IMR-90 (cell line): ENCODE measurements at regions not wholly inside any gene's neighbourhood (a gene's known extent, or its start where the extent isn't known, plus 50 kb on each side); places are given as distances from the start of the nearest gene placed in this dataset.

Experiments
- ATAC-seq: fragments of 200-7000 bp; cut with Tn5 transposase; 2 replicates; pipeline ENCODE4 v1.9.1; 2020; ENCODE audit warnings: low read depth, mild to moderate bottlenecking, moderate library complexity
- BruUV-seq: library from RNA; stranded (reverse); fragments of 400-500 nt; replicated peaks from 2 replicates; lab custom pipeline; 2021; lab: Mats Ljungman, UMichigan
- CTCF ChIA-PET: fragments of 300-600 bp; formaldehyde crosslinking; extraction: SDS; loops from one replicate; lab custom pipeline; 2021; ENCODE audit warnings: antibody characterized with exemption; lab: Yijun Ruan, JAX
- POLR2A ChIA-PET: fragments of 300-600 bp; sonication (Branson Sonifier 250); formaldehyde crosslinking; loops from one replicate; lab custom pipeline; 2022; ENCODE audit warnings: antibody characterized with exemption; ENCODE audit not compliant: unreplicated experiment; lab: Charles Lee
- DNase-seq: peaks from one replicate; pipeline ENCODE4 v3.0.0; 2013
- H2AFZ ChIP-seq: replicated peaks from 2 replicates; pipeline ENCODE3; 2013; ENCODE audit warnings: low read length, mild to moderate bottlenecking; ENCODE audit not compliant: poor library complexity
- H2AK5ac ChIP-seq: 2 replicates; pipeline ENCODE4 v1.6.1; 2013; ENCODE audit warnings: low read depth, low read length, inconsistent platforms
- H2AK9ac ChIP-seq: replicated peaks from 2 replicates; pipeline ENCODE3; 2013; ENCODE audit warnings: mild to moderate bottlenecking, low read depth, low read length, moderate library complexity; ENCODE audit not compliant: poor library complexity
- H2BK120ac ChIP-seq: 2 replicates; pipeline ENCODE4 v1.6.1; 2013; ENCODE audit warnings: low read depth, low read length, inconsistent platforms
- H2BK15ac ChIP-seq: 3 replicates; pipeline ENCODE4 v1.6.1; 2013; ENCODE audit warnings: low read depth, low read length, inconsistent platforms
- H2BK20ac ChIP-seq: 2 replicates; pipeline ENCODE4 v1.6.1; 2013; ENCODE audit warnings: low read depth, mild to moderate bottlenecking, inconsistent platforms, low read length, moderate library complexity
- H2BK5ac ChIP-seq: 2 replicates; pipeline ENCODE4 v1.6.1; 2013; ENCODE audit warnings: mild to moderate bottlenecking, low read depth, low read length, inconsistent platforms; ENCODE audit not compliant: poor library complexity, severe bottlenecking
- H3K14ac ChIP-seq: replicated peaks from 2 replicates; pipeline ENCODE4 v1.6.1; 2013; ENCODE audit warnings: low read depth, low read length, inconsistent platforms
- H3K18ac ChIP-seq: 2 replicates; pipeline ENCODE4 v1.6.1; 2013; ENCODE audit warnings: low read depth, low read length, control low read depth
- H3K23ac ChIP-seq: 2 replicates; pipeline ENCODE4 v1.6.1; 2013; ENCODE audit warnings: low read depth, low read length, inconsistent platforms
- H3K27ac ChIP-seq: 2 replicates; pipeline ENCODE4 v1.5.1; 2013; ENCODE audit warnings: mild to moderate bottlenecking, control low read depth, low read length; ENCODE audit not compliant: insufficient read depth
- H3K27me3 ChIP-seq: 2 replicates; pipeline ENCODE4 v1.6.1; 2013; ENCODE audit warnings: low read length; ENCODE audit not compliant: control insufficient read depth, insufficient read depth
- H3K36me3 ChIP-seq: 2 replicates; pipeline ENCODE4 v1.6.1; 2013; ENCODE audit warnings: low read length, mixed read lengths; ENCODE audit not compliant: control insufficient read depth, insufficient read depth
- H3K4ac ChIP-seq: 2 replicates; pipeline ENCODE4 v1.6.1; 2013; ENCODE audit warnings: low read depth, low read length, inconsistent platforms
- H3K4me1 ChIP-seq: 2 replicates; pipeline ENCODE4 v1.6.1; 2013; ENCODE audit warnings: low read length, mixed read lengths; ENCODE audit not compliant: control insufficient read depth, insufficient read depth
- H3K4me2 ChIP-seq: 2 replicates; pipeline ENCODE4 v1.6.1; 2013; ENCODE audit warnings: low read depth, mild to moderate bottlenecking, control low read depth, low read length, moderate library complexity
- H3K4me3 ChIP-seq: 2 replicates; pipeline ENCODE4 v1.5.1; 2013; ENCODE audit warnings: low read depth, mild to moderate bottlenecking, control low read depth, low read length, moderate library complexity; ENCODE audit not compliant: insufficient read depth
- H3K56ac ChIP-seq: 2 replicates; pipeline ENCODE4 v1.6.1; 2013; ENCODE audit warnings: low read length, inconsistent platforms; ENCODE audit not compliant: insufficient read depth; ENCODE audit errors: extremely low read depth
- H3K79me1 ChIP-seq, 2 experiments: 2 replicates each; pipeline ENCODE4 v1.6.1; 2013; ENCODE audit warnings: low read length in 2 of 2, inconsistent platforms in 1 of 2, low read depth in 1 of 2
- H3K9ac ChIP-seq: 2 replicates; pipeline ENCODE4 v1.6.1; 2013; ENCODE audit warnings: low read depth, low read length, control low read depth
- H3K9me1 ChIP-seq: 2 replicates; pipeline ENCODE4 v1.6.1; 2013; ENCODE audit warnings: low read length, inconsistent platforms; ENCODE audit not compliant: insufficient read depth
- H3K9me3 ChIP-seq: 2 replicates; pipeline ENCODE4 v1.6.1; 2013; ENCODE audit warnings: low read length; ENCODE audit not compliant: control insufficient read depth, insufficient read depth
- H4K20me1 ChIP-seq: 2 replicates; pipeline ENCODE4 v1.6.1; 2013; ENCODE audit warnings: low read length, inconsistent platforms; ENCODE audit not compliant: insufficient read depth
- H4K5ac ChIP-seq: 2 replicates; pipeline ENCODE4 v1.6.1; 2013; ENCODE audit warnings: mild to moderate bottlenecking, low read depth, low read length, control low read depth
- H4K8ac ChIP-seq, 2 experiments: 2 replicates each; pipeline ENCODE4 v1.6.1; 2013; ENCODE audit warnings: low read depth in 2 of 2, low read length in 2 of 2, control low read depth in 1 of 2, inconsistent platforms in 1 of 2
- H4K91ac ChIP-seq: 2 replicates; pipeline ENCODE4 v1.6.1; 2013; ENCODE audit warnings: low read depth, low read length, inconsistent platforms; ENCODE audit not compliant: insufficient read depth
- CEBPB ChIP-seq: IDR thresholded peaks from 2 replicates; pipeline ENCODE4 v1.6.1; 2012; ENCODE audit warnings: low read depth, low read length, improper control_type of control experiment
- RAD21 ChIP-seq: IDR thresholded peaks from 2 replicates; pipeline ENCODE4 v1.6.1; 2012; ENCODE audit warnings: low read length, improper control_type of control experiment
- RCOR1 ChIP-seq: IDR thresholded peaks from 2 replicates; pipeline ENCODE4 v1.6.1; 2012; ENCODE audit warnings: mild to moderate bottlenecking, low read length, improper control_type of control experiment; ENCODE audit not compliant: insufficient replicate concordance
- SMC3 ChIP-seq: fragments of 150-350 bp; IDR thresholded peaks from 2 replicates; pipeline ENCODE4 v1.6.1; 2016; ENCODE audit warnings: low read depth, mild to moderate bottlenecking, antibody characterized with exemption, low read length, moderate library complexity
- WGBS, 2 experiments: methylation state at CpG; one replicate each; pipeline versions ENCODE4 v1.1.5 to v1.1.7; 2013; ENCODE audit warnings: missing lambda C conversion rate in 2 of 2; ENCODE audit not compliant: insufficient read length in 1 of 2; ENCODE audit errors: extremely low coverage in 2 of 2; 5-methylcytosine and 5-hydroxymethylcytosine counted together
- dilution Hi-C: fragments of 300-500 bp; cut with HindIII; formaldehyde crosslinking; loops from one replicate; pipeline ENCODE4 v1.14.3; 2018; ENCODE audit warnings: low sequenced_read_pairs; ENCODE audit not compliant: unreplicated experiment
- in situ Hi-C: fragments of 300-500 bp; cut with MboI; formaldehyde crosslinking; loops from 3 replicates; pipeline ENCODE4 v1.14.3; 2019; ENCODE audit warnings: low sequenced_read_pairs, inconsistent platforms, mixed read lengths
- intact Hi-C: fragments of 100-400 bp; cut with micrococcal nuclease; formaldehyde crosslinking; loops from 2 replicates; pipeline ENCODE4 v1.10.0; 2022

DNA sequence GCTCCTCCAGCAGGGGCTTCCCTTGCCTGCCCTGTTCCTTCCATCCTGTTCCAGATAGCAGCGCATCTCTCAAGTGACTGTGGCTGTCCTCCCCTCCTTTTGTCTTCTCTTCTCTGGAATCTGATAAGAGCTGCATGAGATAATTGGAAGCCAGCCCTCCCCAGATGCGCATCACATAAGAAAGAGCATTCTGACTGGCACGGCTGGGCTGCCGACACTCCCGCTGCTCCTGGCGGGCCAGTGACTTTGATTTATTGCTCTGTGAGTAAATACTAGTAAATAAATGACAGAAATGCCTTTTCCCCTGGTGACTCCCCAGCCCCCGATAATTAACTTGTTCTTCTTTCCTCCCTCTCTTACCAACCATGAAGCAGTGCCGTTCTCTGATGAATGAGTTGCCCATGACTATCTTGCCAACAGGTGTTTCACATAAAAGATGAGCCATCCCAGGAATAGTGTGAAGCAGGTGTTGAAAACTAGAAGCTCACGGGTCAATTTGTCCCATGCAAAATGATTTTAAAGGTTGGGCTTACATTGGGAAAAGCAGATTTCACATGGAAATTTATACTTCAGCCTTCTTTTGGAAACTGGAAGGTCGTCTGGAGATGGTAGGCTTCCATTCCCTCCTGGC lies 212.3 kb downstream of the ERCC6L2 start:
- DNase-seq (no peak), ATAC-seq (no peak)
- ChIA-PET POLR2A (no interaction called here), CTCF (no interaction called here)
- TF ChIP-seq SMC3 = no peak
- no peak for TF ChIP-seq RAD21
- TF ChIP-seq CEBPB = no peak
- no peak for TF ChIP-seq RCOR1
- no peak overlapping the region for H3K4me3 ChIP-seq
- no peaks in the 10 kb centered on the region for H3K36me3 ChIP-seq
- peaks cover 12% of the 10 kb centered on the region; the same call in 1 of the 2 replicates for H3K27me3 ChIP-seq
- H2AK5ac ChIP-seq = no peak overlapping the region
- intact Hi-C loops = no loop called here
- no peaks in the 10 kb centered on the region for H4K20me1 ChIP-seq
- no peak overlapping the region for H4K5ac ChIP-seq
- H3K4me1 ChIP-seq = no peaks in the 10 kb centered on the region
- H3K56ac ChIP-seq = no peak overlapping the region
- in situ Hi-C loops = no loop called here
- no peak overlapping the region for H2AFZ ChIP-seq
- no peak overlapping the region for H2BK120ac ChIP-seq
- H3K9me1 ChIP-seq = no peaks in the 10 kb centered on the region
- H3K4ac ChIP-seq = no peak overlapping the region
- H3K23ac ChIP-seq = no peak overlapping the region
- no peak overlapping the region for H3K27ac ChIP-seq
- H3K79me1 ChIP-seq = no peaks in the 10 kb centered on the region
- BruUV-seq = no TSS peak
- dilution Hi-C loops = no loop called here
- no peak overlapping the region for H4K91ac ChIP-seq
- no peak overlapping the region for H4K8ac ChIP-seq
- no peak overlapping the region for H2AK9ac ChIP-seq
- no peak overlapping the region for H2BK20ac ChIP-seq
- H3K9me3 ChIP-seq = peaks cover 2% of the 10 kb centered on the region; the same call in 1 of the 2 replicates
- no CpG with 5 or more reads among the region's 10 CpGs for WGBS, 2 experiments
- H3K9ac ChIP-seq = no peak overlapping the region
- no peak overlapping the region for H2BK15ac ChIP-seq
- no peak overlapping the region for H2BK5ac ChIP-seq
- H3K4me2 ChIP-seq = no peak overlapping the region
- no peak overlapping the region for H3K14ac ChIP-seq
- no peak overlapping the region for H3K18ac ChIP-seq
